ENCODE measurements at regions not wholly inside any gene's neighbourhood (a gene's known extent, or its start where the extent isn't known, plus 50 kb on each side); places are given as distances from the start of the nearest gene placed in this dataset.
A peak's percentile ranks its signal among the peaks of the same experiment; 100 is the strongest.

- ATAC-seq = no peak
- TF ChIP-seq TOX (CRISPR knock-in tag; IDR thresholded peaks at IDR 0.05; ENCODE audit: borderline replicate concordance) (no peak), ZFP3 (CRISPR knock-in tag; IDR thresholded peaks at IDR 0.05) (no peak), ZNF8 (CRISPR knock-in tag; IDR thresholded peaks at IDR 0.05) (no peak), CREB5 (CRISPR knock-in tag; IDR thresholded peaks at IDR 0.05; ENCODE audit: low read depth) (no peak)
Measured at GRCh38 chr16:82232806-82233205, 62.8 kb upstream of the MPHOSPH6 start.

DNA sequence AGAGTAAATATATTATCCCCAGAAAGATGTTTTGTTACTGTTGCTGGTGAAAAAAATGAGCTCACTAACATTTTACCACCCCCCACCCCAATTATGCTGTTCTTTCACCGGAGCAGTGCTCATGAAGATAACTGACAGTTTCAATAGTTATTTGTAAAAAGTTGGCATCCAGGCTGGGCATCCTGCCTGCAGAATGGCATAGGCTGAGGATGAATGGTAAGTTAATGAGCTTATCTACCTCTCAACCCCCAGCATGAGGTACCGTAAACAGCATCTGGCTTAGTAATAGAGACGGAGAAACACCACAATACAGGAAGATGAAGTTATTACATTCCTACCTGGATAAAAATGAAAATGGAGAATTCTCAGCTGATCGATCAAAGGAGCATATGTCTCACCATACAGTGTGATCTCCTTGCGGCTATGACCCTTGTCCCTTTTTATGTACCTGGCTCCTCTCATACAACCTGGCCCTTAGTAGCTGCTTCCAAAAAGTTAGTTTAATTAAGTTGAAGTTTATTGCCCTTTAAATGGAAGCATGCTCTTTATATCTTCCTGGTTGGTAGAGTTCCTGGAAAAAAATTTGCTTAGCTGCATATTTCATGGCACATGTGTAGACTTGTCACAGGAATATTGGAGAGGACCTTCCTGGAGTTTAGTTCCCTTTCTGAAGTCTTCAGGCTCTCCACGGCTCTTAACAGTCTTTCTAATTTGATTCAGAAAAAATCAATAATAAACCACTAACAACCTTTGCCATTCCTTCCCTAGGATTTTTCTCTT, 61.2 kb upstream of the MPHOSPH6 start:
- ATAC-seq = no peak
- TF ChIP-seq SNAI2 (CRISPR knock-in tag; IDR thresholded peaks at IDR 0.05) (no peak), ARNTL (CRISPR knock-in tag; IDR thresholded peaks at IDR 0.05; ENCODE audit: borderline replicate concordance, low read depth) (no peak), TSHZ2 (CRISPR knock-in tag; IDR thresholded peaks at IDR 0.05) (no peak), CREB5 (CRISPR knock-in tag; IDR thresholded peaks at IDR 0.05; ENCODE audit: low read depth) (no peak), ZFP30 (CRISPR knock-in tag; IDR thresholded peaks at IDR 0.05) (no peak), OSR1 (CRISPR knock-in tag; IDR thresholded peaks at IDR 0.05) (no peak)

DNA sequence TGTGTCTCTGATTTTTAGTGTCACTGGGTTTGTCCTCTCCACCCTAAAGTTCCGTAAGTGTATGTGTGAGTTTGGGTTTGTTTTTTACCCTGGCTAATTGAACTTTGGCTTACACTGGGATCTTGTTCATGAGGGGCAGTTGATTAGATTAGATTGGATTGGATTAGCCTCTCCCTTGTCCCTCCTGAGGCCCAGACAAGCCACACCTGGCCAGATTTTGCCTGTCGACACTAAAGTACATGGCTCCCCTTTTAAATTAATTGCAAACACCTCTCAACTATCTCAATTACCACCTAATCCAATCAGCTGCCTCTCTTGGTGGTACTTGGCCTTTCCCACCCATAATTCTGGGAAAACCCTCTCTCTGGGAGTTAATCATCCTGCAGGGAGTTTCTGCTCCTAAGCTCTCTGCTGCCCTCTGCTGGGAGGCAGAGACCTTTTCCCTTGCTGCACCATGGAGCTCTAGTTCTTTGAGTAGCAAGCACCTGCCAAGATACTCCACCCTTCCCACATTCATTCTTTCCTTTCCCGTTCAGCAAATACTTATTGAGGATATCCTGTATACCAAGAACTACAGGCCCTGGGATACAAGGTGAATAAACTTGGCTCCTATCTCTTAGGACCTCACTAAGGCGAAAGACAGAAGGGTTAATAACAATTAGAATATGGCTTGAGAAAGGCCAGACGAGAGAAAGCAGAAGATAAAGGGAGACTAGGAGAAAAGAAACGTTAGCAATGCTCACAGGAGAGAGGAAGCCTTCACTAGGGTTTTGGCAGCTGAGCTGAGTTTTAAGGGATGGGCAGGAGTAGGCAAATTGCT, 60.0 kb upstream of the MPHOSPH6 start:
- ATAC-seq = peak; percentile 88
- TF ChIP-seq ZFP30 (CRISPR knock-in tag; IDR thresholded peaks at IDR 0.05) (no peak), PATZ1 (CRISPR knock-in tag; IDR thresholded peaks at IDR 0.05; ENCODE audit: borderline replicate concordance) (no peak), ZNF565 (CRISPR knock-in tag; conservative IDR thresholded peaks at IDR 0.05; ENCODE audit: low read depth) (no peak), TOX (CRISPR knock-in tag; IDR thresholded peaks at IDR 0.05; ENCODE audit: borderline replicate concordance) (no peak), ZFP3 (CRISPR knock-in tag; IDR thresholded peaks at IDR 0.05) (no peak), TCF4 (CRISPR knock-in tag; IDR thresholded peaks at IDR 0.05; ENCODE audit: borderline replicate concordance) (no peak), BACH2 (CRISPR knock-in tag; IDR thresholded peaks at IDR 0.05; ENCODE audit: borderline replicate concordance) (no peak), ARNTL (CRISPR knock-in tag; IDR thresholded peaks at IDR 0.05; ENCODE audit: borderline replicate concordance, low read depth) (no peak), CSRNP3 (CRISPR knock-in tag; IDR thresholded peaks at IDR 0.05) (no peak), RARB (CRISPR knock-in tag; IDR thresholded peaks at IDR 0.05) (no peak), CREB5 (CRISPR knock-in tag; IDR thresholded peaks at IDR 0.05; ENCODE audit: low read depth) (no peak), ISL1 (CRISPR knock-in tag; IDR thresholded peaks at IDR 0.05) (no peak), ZNF70 (CRISPR knock-in tag; IDR thresholded peaks at IDR 0.05) (no peak), TSHZ2 (CRISPR knock-in tag; IDR thresholded peaks at IDR 0.05) (no peak), GLIS3 (CRISPR knock-in tag; IDR thresholded peaks at IDR 0.05) (no peak), POU6F1 (CRISPR knock-in tag; IDR thresholded peaks at IDR 0.05; ENCODE audit: borderline replicate concordance, low read depth) (no peak), OSR1 (CRISPR knock-in tag; IDR thresholded peaks at IDR 0.05) (no peak), ZC3H10 (CRISPR knock-in tag; IDR thresholded peaks at IDR 0.05) (no peak)

Measured in SK-N-SH treated with all-trans-retinoic acid at 6 μM for 48 hours (cell line).